Loucy (cell line): ENCODE measurements at regions not wholly inside any gene's neighbourhood (a gene's known extent, or its start where the extent isn't known, plus 50 kb on each side); places are given as distances from the start of the nearest gene placed in this dataset.

Experiments
- CTCF ChIP-seq: fragments of 200-600 bp; sonication (generic); conservative IDR thresholded peaks from 2 replicates; pipeline ENCODE4 v1.5.1; 2014; ENCODE audit warnings: mild to moderate bottlenecking, antibody characterized with exemption, low read length
- EZH2phosphoT487 ChIP-seq: fragments of 200-600 bp; IDR thresholded peaks from 2 replicates; pipeline ENCODE4 v1.6.1; 2018; ENCODE audit warnings: antibody characterized with exemption, mild to moderate bottlenecking, moderate library complexity, borderline replicate concordance

GRCh38 chr2:223180463-223180862, 128.5 kb downstream of the KCNE4 start:
- TF ChIP-seq CTCF (no peak), EZH2phosphoT487 (no peak)
